CD4-positive, CD25-positive, alpha-beta regulatory T cell (primary cell): ENCODE measurements at regions not wholly inside any gene's neighbourhood (a gene's known extent, or its start where the extent isn't known, plus 50 kb on each side); places are given as distances from the start of the nearest gene placed in this dataset.

ENCODE experiments used
- ATAC-seq, 2 donors: fragments of 150-1000 bp; cut with Tn5 transposase; one replicate each; pipeline ENCODE4 v1.10.0; 2021; ENCODE audit warnings: low read depth in 2 of 2, moderate number of reproducible peaks in 2 of 2, moderate library complexity in 1 of 2
- DNase-seq, 3 donors: peaks; one replicate each; pipeline versions ENCODE4 v3.0.0 to v3.0.0-alpha.2; 2012 to 2022; ENCODE audit warnings: mixed read lengths in 1 of 3
- H3K27ac ChIP-seq: one replicate; pipeline ENCODE4 v1.7.0; 2013; ENCODE audit warnings: mild to moderate bottlenecking, low read length; ENCODE audit not compliant: insufficient read depth, poor library complexity, severe bottlenecking
- H3K27me3 ChIP-seq: one replicate; pipeline ENCODE4 v1.7.0; 2013; ENCODE audit warnings: low read length; ENCODE audit not compliant: control insufficient read depth, insufficient read depth
- H3K36me3 ChIP-seq: one replicate; pipeline ENCODE4 v1.7.0; 2013; ENCODE audit warnings: mild to moderate bottlenecking, low read length, moderate library complexity; ENCODE audit not compliant: control insufficient read depth, insufficient read depth
- H3K4me1 ChIP-seq: 2 replicates; pipeline ENCODE4 v1.7.0; 2013; ENCODE audit warnings: mild to moderate bottlenecking, low read length; ENCODE audit not compliant: insufficient read depth, control insufficient read depth, poor library complexity, severe bottlenecking
- H3K4me3 ChIP-seq: one replicate; pipeline ENCODE4 v1.7.0; 2013; ENCODE audit warnings: low read depth, mild to moderate bottlenecking, low read length, moderate library complexity
- H3K9me3 ChIP-seq, 2 experiments: 1 replicate in 1 of 2; 2 replicates in 1 of 2; pipeline ENCODE4 v1.7.0; 2013; ENCODE audit warnings: low read length in 2 of 2, mild to moderate bottlenecking in 1 of 2, moderate library complexity in 1 of 2; ENCODE audit not compliant: control insufficient read depth in 2 of 2
- H3K27ac Mint-ChIP-seq, 3 donors: one replicate each; pipeline ENCODE4 v1.8.0; 2020 to 2022; ENCODE audit warnings: mild to moderate bottlenecking in 3 of 3, mixed read lengths in 3 of 3, moderate library complexity in 2 of 3
- H3K27me3 Mint-ChIP-seq: one replicate; pipeline ENCODE4 v1.8.0; 2022; ENCODE audit warnings: mild to moderate bottlenecking, mixed read lengths
- H3K36me3 Mint-ChIP-seq: one replicate; pipeline ENCODE4 v1.8.0; 2020; ENCODE audit warnings: mixed read lengths
- H3K4me1 Mint-ChIP-seq, 4 donors: one replicate each; pipeline ENCODE4 v1.8.0; 2020 to 2022; ENCODE audit warnings: mixed read lengths in 4 of 4, mild to moderate bottlenecking in 1 of 4
- H3K4me3 Mint-ChIP-seq, 4 donors: one replicate each; pipeline ENCODE4 v1.8.0; 2020 to 2022; ENCODE audit warnings: mild to moderate bottlenecking in 4 of 4, mixed read lengths in 4 of 4, moderate library complexity in 3 of 4
- H3K9me3 Mint-ChIP-seq, 7 donors: one replicate each; pipeline ENCODE4 v1.8.0; 2020 to 2022; ENCODE audit warnings: mixed read lengths in 7 of 7, mild to moderate bottlenecking in 3 of 7, moderate library complexity in 2 of 7

DNA sequence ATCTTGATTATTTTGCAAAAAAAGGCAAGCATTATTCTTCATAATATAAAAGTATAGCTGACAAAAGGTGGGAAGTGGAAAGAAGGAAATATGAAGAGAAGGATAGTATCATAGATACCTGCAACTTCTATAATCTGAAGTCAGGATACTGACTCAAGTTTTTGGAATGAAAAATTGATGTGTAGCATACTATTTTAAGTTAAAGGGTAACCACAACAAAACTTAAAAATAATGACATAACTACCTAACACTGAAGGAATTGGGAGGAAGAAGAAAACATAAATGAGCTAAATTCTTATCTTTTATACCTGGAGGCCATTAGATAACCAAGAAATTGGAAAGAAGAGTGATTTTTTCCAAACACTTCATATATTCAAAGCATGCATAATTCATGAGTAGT, 51.8 kb upstream of the TLE1 start:
- Mint-ChIP-seq H3K27me3 (no peaks in the 10 kb centered on the region), H3K4me3 (no peak overlapping the region), H3K9me3 (peaks cover 4 to 15% (median 7%) of the 10 kb centered on the region in 7 donors), H3K27ac (no peak overlapping the region), H3K4me1 (no peaks in the 10 kb centered on the region), H3K36me3 (no peaks in the 10 kb centered on the region)
- Histone ChIP-seq H3K36me3 (no peaks in the 10 kb centered on the region), H3K4me3 (no peak overlapping the region), H3K4me1 (no peaks in the 10 kb centered on the region), H3K27me3 (no peaks in the 10 kb centered on the region), H3K27ac (no peak overlapping the region), H3K9me3 (peaks cover 0 to 6% of the 10 kb centered on the region in 2 experiments)
- DNase-seq (no peak), ATAC-seq (no peak)

GRCh38 chr9:81748091-81748490, 58.7 kb upstream of the TLE1 start:
- H3K27me3 Mint-ChIP-seq: no peaks in the 10 kb centered on the region
- DNase-seq: no peak

DNA sequence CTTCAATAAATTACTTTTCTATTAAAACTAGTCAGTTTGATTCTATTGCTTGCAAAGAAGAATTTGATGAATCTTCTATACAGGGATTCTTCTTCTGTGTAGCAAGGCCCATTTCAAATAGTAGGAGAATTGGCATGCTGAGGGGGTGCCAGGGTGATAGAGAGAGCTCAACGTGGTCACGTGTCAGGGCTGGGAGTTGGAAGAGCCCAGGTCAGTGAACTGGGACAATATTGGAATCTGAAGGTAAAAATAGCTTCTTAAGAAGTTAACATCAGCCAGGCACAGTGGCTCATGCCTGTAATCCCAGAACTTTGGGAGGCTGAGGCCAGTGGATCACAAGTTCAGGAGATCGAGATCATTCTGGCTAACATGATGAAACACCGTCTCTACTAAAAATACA, 64.1 kb upstream of the TLE1 start:
- H3K27me3 ChIP-seq: no peaks in the 10 kb centered on the region
- H3K36me3 ChIP-seq: no peaks in the 10 kb centered on the region
- Mint-ChIP-seq H3K27me3 (no peaks in the 10 kb centered on the region), H3K4me1 (no peaks in the 10 kb centered on the region), H3K4me3 (no peak overlapping the region), H3K27ac (no peak overlapping the region), H3K36me3 (no peaks in the 10 kb centered on the region), H3K9me3 (peaks cover 0 to 8% (median 3%) of the 10 kb centered on the region in 7 donors)
- no peaks in the 10 kb centered on the region for H3K4me1 ChIP-seq
- ATAC-seq (no peak), DNase-seq (no peak)
- H3K27ac ChIP-seq: no peak overlapping the region
- no peak overlapping the region for H3K4me3 ChIP-seq
- no peaks in the 10 kb centered on the region for H3K9me3 ChIP-seq

More at GRCh38 chr9:81748091-81748490, 58.7 kb upstream of the TLE1 start:
- Mint-ChIP-seq H3K9me3 (peaks cover 0 to 9% (median 4%) of the 10 kb centered on the region in 7 donors), H3K36me3 (no peaks in the 10 kb centered on the region), H3K4me1 (no peaks in the 10 kb centered on the region), H3K27ac (no peak overlapping the region), H3K4me3 (no peak overlapping the region)
- no peak for ATAC-seq
- no peaks in the 10 kb centered on the region for H3K4me1 ChIP-seq
- no peaks in the 10 kb centered on the region for H3K9me3 ChIP-seq
- H3K27me3 ChIP-seq: no peaks in the 10 kb centered on the region
- H3K36me3 ChIP-seq: no peaks in the 10 kb centered on the region
- H3K4me3 ChIP-seq: no peak overlapping the region
- no peak overlapping the region for H3K27ac ChIP-seq

DNA sequence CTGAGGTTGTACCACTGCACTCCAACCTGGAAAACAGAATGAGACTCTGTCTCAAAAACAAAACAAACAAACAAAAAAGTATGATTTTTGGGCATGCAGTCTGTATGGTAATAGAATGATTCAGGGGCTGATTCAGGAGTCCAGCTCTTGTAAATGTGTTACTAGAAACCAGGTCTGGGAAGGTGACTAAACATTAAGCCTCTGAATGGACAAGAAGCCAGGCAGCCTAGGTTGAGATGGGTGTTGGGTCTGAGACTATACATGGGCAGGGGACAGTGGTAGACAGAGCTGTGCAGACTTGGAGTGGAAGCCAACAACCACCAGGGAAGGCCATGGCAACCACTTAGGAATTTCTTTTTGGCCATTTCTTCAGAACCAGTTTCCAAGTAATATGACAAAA, 64.9 kb upstream of the TLE1 start:
- H3K27ac Mint-ChIP-seq: no peak overlapping the region
- H3K4me1 ChIP-seq: no peaks in the 10 kb centered on the region
- no peaks in the 10 kb centered on the region for H3K9me3 ChIP-seq
- no peaks in the 10 kb centered on the region for H3K36me3 Mint-ChIP-seq
- peaks cover 0 to 11% (median 3%) of the 10 kb centered on the region in 7 donors for H3K9me3 Mint-ChIP-seq
- ATAC-seq (no peak), DNase-seq (no peak)
- H3K4me1 Mint-ChIP-seq: no peaks in the 10 kb centered on the region
- no peak overlapping the region for H3K27ac ChIP-seq
- no peaks in the 10 kb centered on the region for H3K27me3 ChIP-seq
- no peaks in the 10 kb centered on the region for H3K27me3 Mint-ChIP-seq
- H3K36me3 ChIP-seq: no peaks in the 10 kb centered on the region
- H3K4me3 Mint-ChIP-seq: no peak overlapping the region
- H3K4me3 ChIP-seq: no peak overlapping the region

GRCh38 chr9:81755721-81756120, 66.4 kb upstream of the TLE1 start:
- H3K4me3 ChIP-seq: no peak overlapping the region
- no peak for DNase-seq
- no peaks in the 10 kb centered on the region for H3K36me3 ChIP-seq
- Mint-ChIP-seq H3K27ac (no peak overlapping the region), H3K4me3 (no peak overlapping the region), H3K36me3 (no peaks in the 10 kb centered on the region), H3K4me1 (no peaks in the 10 kb centered on the region), H3K9me3 (peaks cover 0 to 6% (median 4%) of the 10 kb centered on the region in 7 donors), H3K27me3 (no peaks in the 10 kb centered on the region)
- no peaks in the 10 kb centered on the region for H3K27me3 ChIP-seq
- ATAC-seq: no peak
- no peaks in the 10 kb centered on the region for H3K9me3 ChIP-seq
- no peak overlapping the region for H3K27ac ChIP-seq
- no peaks in the 10 kb centered on the region for H3K4me1 ChIP-seq

DNA sequence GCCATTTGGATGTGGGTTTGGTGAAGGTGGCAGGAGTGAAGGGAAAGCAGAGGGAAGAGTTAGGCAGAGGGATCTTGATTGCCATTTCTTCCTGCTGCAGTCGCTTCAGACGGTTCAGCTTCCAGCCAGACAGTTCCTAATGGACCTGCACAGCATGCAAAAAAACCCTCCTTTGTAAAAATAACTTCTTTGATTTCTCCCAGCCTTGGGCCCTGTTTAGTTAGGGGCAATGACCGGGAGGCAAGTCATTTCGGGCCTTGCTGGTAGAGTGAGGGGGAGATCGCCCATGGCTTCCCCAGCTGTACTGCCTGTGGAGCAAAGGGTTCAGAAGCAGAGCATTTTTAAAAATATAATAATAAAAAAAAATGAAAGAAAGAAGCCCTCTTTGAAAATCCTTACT, 67.2 kb upstream of the TLE1 start:
- no peak overlapping the region for H3K27ac ChIP-seq
- H3K27me3 ChIP-seq: no peaks in the 10 kb centered on the region
- Mint-ChIP-seq H3K9me3 (peaks cover 0 to 6% (median 4%) of the 10 kb centered on the region in 7 donors), H3K4me1 (no peaks in the 10 kb centered on the region), H3K4me3 (no peak overlapping the region), H3K36me3 (no peaks in the 10 kb centered on the region), H3K27me3 (no peaks in the 10 kb centered on the region), H3K27ac (no peak overlapping the region)
- H3K4me1 ChIP-seq: no peaks in the 10 kb centered on the region
- no peak for ATAC-seq
- H3K9me3 ChIP-seq: no peaks in the 10 kb centered on the region
- H3K4me3 ChIP-seq: no peak overlapping the region
- H3K36me3 ChIP-seq: no peaks in the 10 kb centered on the region
- DNase-seq: no peak

DNA sequence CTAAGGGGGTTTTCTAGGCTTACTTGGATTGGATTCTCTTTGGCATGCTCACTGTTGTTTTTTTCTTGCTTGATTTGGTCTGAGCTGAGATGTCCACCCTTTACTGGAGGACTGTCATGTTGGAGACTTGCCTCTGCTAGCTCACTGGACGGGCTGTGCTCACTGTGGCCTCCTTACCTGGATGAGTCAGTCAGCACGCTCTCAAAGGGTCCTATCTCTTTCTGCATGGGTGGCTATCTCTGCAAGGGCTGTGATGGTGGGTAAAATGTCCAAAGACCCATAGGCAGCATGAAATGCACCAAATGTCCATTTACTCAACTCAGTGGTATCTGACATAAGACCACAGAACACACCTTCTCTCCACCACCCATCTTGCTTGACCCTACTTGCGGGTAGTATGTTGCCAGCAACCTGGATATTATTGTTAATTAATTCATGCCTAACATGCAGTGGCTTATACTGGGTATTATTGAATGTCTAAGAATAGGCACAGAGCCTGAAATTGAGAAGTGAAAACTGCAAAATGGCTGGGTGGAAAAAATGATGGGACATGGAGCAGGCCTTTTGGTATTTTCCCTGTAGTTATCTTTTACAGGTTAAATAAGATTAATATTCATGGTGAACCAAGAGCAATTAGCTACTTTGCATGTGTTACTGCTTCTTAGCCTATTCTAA, 68.9 kb upstream of the TLE1 start:
- H3K4me3 Mint-ChIP-seq: no peak overlapping the region
- Histone ChIP-seq H3K4me1 (no peaks in the 10 kb centered on the region), H3K27ac (no peak overlapping the region), H3K27me3 (no peaks in the 10 kb centered on the region), H3K4me3 (no peak overlapping the region), H3K9me3 (no peaks in the 10 kb centered on the region), H3K36me3 (no peaks in the 10 kb centered on the region)
- ATAC-seq: no peak
- H3K27ac Mint-ChIP-seq: no peak overlapping the region
- H3K36me3 Mint-ChIP-seq: no peaks in the 10 kb centered on the region
- H3K4me1 Mint-ChIP-seq: no peaks in the 10 kb centered on the region
- no peak for DNase-seq
- H3K9me3 Mint-ChIP-seq: peaks cover 0 to 9% (median 4%) of the 10 kb centered on the region in 7 donors
- H3K27me3 Mint-ChIP-seq: no peaks in the 10 kb centered on the region

DNA sequence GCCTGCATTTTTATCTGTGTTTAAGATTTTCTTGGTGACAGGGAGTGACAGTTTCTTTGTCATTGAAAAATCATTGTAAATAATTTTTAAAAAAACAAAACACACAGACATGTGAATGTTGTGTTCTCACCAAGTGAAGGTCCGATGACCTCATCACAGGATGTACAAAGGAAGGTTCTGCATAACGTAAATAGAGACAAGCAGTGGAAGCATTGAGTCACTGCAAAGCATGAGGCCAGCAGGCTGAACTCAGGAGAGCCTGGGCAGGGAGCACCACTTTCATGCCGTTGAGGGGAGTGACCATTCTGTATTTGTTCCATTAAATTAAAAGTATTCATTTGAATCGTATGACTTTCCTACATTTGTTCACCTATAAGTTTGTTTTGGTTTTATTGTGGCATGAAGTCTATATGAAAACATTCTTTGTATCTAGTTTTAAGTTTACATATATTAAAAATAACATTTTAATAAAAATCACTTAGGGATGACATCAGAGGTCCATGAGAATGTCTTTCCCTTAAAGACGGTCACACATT, 70.4 kb upstream of the TLE1 start:
- ATAC-seq (no peak), DNase-seq (no peak)
- Mint-ChIP-seq H3K36me3 (no peaks in the 10 kb centered on the region), H3K9me3 (peaks cover 0 to 9% (median 2%) of the 10 kb centered on the region in 7 donors), H3K27me3 (no peaks in the 10 kb centered on the region), H3K27ac (no peak overlapping the region), H3K4me3 (no peak overlapping the region), H3K4me1 (no peaks in the 10 kb centered on the region)
- Histone ChIP-seq H3K4me1 (no peaks in the 10 kb centered on the region), H3K36me3 (no peaks in the 10 kb centered on the region), H3K27ac (no peak overlapping the region), H3K27me3 (no peaks in the 10 kb centered on the region), H3K9me3 (no peaks in the 10 kb centered on the region), H3K4me3 (no peak overlapping the region)
